RKO (cell line): ENCODE measurements at regions not wholly inside any gene's neighbourhood (a gene's known extent, or its start where the extent isn't known, plus 50 kb on each side); places are given as distances from the start of the nearest gene placed in this dataset.
"Not testable (repeated sequence)": the region's sequence is repeated elsewhere in the genome, so short reads cannot be mapped to it uniquely, and the experiment has no call there.

Experiments used
- DNase-seq: peaks from one replicate; pipeline ENCODE4 v3.0.0-alpha.2; 2016; ENCODE audit warnings: low spot score

GRCh38 chr12:66775871-66776270 is 97.0 kb upstream of the GRIP1 start:
- no peak for DNase-seq

GRCh38 chr12:66776974-66777373 is 98.1 kb upstream of the GRIP1 start:
- no peak for DNase-seq

DNA sequence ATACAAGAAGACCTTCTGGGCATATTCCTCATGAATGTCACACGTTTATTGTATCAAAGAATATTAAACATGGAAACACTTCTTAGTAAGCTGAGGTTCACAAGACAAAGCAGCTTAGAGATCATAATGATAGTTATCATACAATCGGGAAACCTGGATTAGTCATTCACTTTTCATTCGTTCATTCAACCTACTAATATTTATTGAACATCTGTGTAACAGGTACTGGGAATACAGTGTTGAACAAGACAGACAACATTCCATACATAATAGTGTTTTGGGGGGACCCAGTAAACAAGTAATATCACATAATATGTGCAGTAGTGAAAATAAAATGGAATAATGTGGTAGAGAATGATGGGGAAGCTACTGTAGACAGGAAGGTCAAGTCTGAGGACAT is 100.6 kb upstream of the GRIP1 start:
- no peak for DNase-seq

DNA sequence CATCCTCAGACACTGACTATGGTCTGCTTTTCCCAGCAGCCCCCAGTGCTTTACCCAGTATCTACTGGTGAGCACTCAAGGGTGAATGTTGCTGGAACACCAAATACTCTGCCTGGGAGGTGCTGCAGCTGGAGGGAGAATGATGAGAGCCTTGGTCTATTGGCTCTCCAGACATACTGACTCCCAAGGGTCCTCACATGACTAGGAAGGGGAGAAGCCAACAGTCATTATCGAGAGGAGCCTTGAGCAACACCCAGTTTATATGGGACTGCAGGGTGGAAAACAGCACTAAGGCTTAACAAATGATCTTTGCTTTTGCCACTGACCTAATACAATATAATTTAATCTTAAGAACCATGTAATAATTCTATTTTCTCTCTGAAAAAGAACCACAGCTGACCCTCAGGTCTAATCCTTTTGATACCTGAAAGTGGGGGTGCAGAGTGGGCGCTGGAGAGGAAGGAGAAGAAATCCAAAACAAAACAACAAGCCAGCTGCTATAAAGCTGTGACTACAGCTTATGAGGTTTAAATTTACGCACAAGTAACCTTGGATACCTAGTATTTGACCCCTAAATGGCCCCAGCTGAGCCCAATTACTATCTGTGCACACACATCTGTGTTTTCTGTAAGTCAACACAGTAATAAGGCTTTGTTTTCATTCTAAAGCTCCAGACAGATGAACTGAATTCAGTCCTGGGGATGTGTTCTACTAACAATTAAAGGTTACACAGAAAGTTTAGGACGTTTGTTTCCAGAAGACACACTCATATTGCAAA is 107.8 kb upstream of the GRIP1 start:
- no peak for DNase-seq

DNA sequence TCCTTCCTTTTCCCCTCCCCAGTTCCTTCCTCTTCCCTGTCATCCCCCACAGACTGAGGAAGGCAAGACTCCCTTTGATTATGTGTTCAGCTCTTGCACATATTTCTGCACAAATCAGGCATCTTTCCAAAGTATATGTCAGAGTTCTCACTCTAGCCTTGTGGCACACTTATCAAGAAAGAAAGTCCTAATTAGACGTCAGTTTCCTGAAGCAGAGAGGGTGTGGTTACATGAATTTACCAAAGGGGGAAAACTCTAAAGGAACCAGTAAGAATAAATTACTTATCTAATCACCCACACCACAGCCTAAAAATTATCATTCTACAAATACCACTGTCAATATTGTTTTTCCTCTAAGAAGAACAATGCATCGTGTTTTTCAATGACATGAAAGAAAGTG is 120.7 kb upstream of the GRIP1 start:
- no peak for DNase-seq

GRCh38 chr12:66800046-66800445 is 121.2 kb upstream of the GRIP1 start:
- DNase-seq = no peak

GRCh38 chr12:66803930-66804329 is 125.1 kb upstream of the GRIP1 start:
- DNase-seq = no peak

GRCh38 chr12:66804563-66804974 is 125.7 kb upstream of the GRIP1 start:
- no peak for DNase-seq

GRCh38 chr12:66808606-66809005 is 129.7 kb upstream of the GRIP1 start:
- no peak for DNase-seq

GRCh38 chr12:66813137-66813892 is 134.4 kb upstream of the GRIP1 start:
- no peak for DNase-seq

GRCh38 chr12:66819587-66819986 is 140.7 kb upstream of the GRIP1 start:
- no peak for DNase-seq

DNA sequence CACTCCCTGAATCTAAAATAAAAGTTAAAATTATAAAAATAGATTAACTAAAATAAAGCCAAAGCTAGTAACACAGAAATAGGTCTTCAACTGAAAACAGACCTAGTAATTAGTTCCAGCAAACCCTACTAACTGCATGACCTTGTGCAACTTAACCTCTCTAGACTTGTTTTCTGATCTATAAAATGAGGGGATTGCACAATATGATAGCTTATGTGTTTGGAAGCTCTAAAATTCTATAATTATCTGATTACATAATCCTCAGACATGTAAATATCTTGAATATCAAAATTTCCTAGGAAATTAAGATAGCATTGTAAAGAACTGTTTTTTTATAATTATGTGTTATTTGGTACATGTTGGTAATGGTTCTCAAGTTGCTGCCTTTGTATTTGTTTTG is 144.1 kb upstream of the GRIP1 start:
- DNase-seq = no peak

DNA sequence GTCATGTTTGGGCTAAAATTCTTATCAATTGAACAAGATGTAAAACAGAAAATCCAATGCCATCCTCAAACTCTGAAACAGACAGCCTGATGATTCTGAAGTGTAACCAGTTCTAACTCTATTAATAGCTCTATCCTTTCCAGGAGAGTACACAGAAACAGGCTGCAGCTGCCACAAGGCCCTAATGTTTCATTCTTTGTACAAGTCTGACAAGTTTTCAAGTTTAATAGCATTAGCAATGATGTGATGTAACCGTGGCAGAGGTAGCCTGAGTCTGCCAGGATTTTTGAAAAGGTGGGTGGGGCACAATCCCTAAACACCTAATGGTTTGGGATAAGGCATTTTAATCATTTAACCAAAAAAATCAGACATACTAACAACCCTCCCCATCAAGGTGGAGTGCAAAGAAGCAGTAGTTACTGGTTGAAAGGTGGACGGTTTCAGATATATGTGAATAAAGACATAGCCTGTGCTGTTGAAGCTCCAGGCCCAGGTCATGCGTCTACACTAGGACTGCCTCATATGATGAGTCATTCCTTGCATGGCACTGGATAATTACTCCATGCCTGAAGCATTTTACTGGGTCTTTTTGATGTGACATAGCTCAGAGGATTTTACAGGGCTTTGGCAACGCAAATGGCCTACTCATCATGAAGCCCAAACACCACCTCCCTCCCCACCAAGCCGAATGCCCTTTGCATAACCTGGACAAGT is 145.1 kb upstream of the GRIP1 start:
- peak; percentile 54 for DNase-seq

DNA sequence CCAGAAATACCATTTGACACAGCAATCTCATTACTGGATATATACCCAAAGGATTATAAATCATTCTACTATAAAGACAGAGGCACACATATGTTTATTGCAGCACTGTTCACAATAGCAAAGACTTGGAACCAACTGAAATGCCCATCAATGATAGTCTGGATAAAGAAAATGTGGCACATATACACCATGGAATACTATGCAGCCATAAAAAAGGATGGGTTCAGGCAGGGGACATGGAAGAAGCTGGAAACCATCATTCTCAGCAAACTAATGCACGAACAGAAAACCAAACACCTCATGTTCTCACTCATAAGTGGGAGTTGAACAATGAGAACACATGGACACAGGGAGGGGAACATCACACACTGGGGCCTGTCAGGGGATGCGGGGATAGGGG is 147.0 kb upstream of the GRIP1 start:
- DNase-seq = not testable (repeated sequence)

- no peak for DNase-seq
These were observed 150.9 kb upstream of the GRIP1 start for GRCh38 chr12:66829660-66830325.

DNA sequence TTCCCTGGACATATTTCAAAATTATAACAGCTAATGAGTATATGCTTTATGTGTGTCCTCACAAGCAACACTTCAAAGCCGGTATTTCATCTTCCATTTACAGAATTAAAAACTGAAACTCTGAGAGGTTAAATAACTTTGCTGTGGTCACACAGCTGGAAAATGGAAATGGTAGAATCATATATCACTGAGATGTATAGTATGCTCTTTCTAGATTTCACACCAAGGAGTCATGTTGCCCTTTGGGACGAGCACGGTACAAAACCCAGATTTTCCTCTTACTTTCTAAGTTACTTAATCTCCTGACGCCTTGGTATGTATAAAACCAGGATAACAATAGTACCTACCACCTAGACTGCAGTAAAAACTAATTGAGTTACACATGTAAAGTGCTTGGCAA is 152.6 kb upstream of the GRIP1 start:
- DNase-seq = no peak

DNA sequence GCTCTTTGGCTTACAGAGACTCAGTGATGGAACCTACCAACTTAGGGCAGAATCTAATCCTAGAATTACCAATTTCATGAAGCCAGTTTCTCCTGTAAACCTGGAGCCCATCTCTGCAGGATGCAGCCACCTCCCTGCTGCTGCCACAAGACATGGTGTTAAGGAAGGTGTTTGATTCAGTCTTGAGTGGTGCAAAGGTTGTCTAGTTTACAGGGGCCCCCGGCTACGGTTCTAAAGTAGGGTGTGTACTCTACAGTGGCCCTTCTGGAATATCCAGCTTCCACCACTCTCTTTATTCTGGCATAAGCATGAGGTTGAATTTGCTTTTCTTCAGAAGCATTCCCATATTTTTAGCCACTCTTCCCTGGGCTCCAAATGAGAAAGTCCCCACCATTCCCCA is 154.1 kb upstream of the GRIP1 start:
- DNase-seq = no peak

DNA sequence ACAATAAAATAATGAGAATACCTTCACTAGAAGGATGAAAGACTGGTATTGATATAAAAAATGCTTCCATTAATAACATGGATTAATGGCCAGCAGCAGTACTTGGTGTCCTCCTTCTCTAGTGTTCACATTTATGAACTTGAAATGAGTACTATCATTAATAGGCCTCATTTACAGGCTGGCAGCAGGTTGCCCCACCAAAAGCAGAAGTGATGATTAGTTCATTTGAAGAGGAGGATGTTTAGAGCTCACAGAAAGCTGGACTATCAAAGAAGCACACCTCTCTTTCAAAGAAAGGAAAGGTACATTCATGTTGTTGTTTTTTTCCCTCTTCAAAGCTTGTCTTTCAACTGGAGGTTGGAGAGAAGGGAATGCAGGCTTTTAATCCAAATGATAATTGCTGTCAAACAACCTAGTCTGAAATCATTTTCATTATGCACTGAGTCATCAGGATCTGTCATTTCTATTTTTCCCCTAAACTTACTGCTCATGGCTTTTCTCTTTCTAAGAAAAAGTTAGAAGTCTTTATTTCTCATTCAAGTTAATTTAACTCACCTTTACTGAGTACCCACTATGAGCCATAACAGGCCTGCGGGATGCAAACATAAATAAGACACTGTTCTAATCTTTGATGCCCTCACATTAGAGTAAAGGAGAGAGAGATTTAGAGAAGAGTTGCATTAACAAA is 157.9 kb upstream of the GRIP1 start:
- no peak for DNase-seq

DNA sequence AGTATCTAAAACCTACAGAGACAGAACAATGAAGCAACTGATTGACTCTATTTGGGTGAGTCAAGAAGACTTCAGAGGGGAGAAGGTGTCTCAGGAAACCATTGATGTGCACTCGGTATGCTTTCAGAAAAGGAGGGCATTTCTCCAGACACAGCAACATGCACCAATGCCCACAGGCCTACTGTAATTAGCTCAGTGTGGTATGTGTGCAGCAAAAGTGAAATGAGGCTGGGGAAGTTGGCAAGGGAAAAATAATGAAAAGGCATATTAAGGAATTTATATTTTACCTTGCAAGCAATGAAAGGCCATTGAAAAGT is 158.4 kb upstream of the GRIP1 start:
- no peak for DNase-seq

DNA sequence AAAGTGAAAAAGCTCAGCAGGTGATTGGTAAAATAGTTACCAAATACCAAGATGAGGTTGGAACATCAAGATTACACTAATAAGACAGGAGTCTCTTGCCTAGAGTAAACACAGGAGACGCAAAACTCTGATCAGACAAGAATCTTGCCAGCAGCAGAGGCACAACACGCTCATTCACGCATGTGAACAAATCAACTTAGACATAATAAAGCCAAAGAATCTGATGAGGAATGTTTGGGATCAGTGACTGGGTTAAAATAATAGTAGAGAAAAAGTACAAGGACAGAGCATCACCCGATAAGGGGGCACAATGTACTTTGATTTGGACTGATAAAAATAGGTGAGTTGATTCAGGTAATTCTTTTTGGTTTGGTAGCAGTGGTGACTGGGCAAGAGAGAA is 159.5 kb upstream of the GRIP1 start:
- no peak for DNase-seq

DNA sequence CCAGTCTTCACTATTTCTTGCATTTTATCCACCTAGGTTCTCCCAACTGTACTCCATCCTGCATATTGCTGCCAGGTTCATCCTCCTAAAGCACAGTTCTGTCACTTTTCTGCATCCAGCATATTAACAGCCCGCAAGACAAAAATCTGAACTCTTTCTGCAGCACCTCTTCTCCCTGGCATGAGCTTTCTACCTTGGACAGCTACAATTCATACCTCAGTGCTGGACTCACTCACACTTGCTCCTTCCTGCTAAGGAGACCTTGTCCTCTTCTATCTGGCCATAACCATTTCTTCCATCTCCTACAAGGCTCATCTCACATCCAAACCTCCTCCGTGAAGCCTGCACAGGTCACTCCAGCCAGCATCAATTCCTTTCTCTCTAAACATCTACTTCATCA is 170.1 kb upstream of the GRIP1 start:
- DNase-seq = peak; percentile 24

GRCh38 chr12:66851134-66851533 is 172.3 kb upstream of the GRIP1 start:
- DNase-seq = no peak
